RWPE1 (cell line): ENCODE measurements at regions not wholly inside any gene's neighbourhood (a gene's known extent, or its start where the extent isn't known, plus 50 kb on each side); places are given as distances from the start of the nearest gene placed in this dataset.

Experiments used
- CTCF ChIA-PET: fragments of 350-600 bp; sonication (Branson Sonifier 250); formaldehyde crosslinking; extraction: SDS; loops from one replicate; lab custom pipeline; 2021; lab: Yijun Ruan, JAX
- POLR2A ChIA-PET: fragments of 400-600 bp; formaldehyde crosslinking; extraction: SDS; loops from one replicate; lab custom pipeline; 2020; ENCODE audit warnings: antibody characterized with exemption; ENCODE audit not compliant: low non-redundant PET; lab: Yijun Ruan, JAX
- DNase-seq: peaks from one replicate; pipeline ENCODE4 v3.0.0; 2012; ENCODE audit warnings: low spot score
- H3K27ac ChIP-seq: fragments of 450-650 bp; 2 replicates; pipeline ENCODE4 v1.5.1; 2017
- CTCF ChIP-seq: fragments of 450-650 bp; conservative IDR thresholded peaks from 2 replicates; pipeline ENCODE4 v1.5.1; 2017; ENCODE audit warnings: low read depth, mild to moderate bottlenecking

DNA sequence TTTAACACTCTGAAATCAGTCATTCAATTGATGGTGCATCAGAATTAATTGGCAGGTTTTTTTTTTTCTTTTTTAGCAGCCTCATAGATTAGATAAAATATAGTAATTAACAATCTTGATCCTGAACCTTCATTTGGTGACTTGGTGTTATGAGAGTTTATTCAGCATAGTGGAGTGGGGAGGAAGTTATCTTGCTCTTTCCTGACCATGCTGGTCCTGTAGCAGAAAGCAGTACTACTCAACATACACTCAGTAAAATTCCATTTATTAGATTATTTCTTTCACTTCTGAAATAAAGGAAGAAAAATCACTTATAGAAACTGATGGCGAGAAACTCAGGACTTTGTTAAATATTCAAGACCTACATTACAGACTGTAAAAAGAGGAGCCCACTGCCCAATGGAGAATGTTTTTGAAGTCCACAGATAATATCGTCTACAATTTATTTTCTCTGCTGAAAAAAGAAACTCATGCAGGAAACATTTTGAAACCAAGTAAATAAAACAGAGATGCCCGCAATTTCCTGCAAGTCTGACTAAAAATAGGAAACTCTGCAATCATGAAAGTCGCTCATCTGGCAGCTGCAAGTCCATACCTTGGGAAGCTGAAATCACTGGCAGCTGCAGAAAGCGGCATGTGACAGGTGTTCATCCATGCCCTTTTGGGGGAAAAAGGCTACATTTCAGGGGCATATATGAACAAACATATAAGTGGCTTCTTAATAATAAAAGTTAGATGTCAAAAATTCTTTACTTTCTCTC is 233.2 kb upstream of the RFX3 start:
- CTCF ChIA-PET: interaction anchor here (0.6 kb wide), 1 partner anchor 14 kb away, joined by 3 read pairs; no protein-coding TSS in a partner anchor
- TF ChIP-seq CTCF: no peak
- POLR2A ChIA-PET: no interaction called here
- H3K27ac ChIP-seq: no peak overlapping the region
- no peak for DNase-seq

DNA sequence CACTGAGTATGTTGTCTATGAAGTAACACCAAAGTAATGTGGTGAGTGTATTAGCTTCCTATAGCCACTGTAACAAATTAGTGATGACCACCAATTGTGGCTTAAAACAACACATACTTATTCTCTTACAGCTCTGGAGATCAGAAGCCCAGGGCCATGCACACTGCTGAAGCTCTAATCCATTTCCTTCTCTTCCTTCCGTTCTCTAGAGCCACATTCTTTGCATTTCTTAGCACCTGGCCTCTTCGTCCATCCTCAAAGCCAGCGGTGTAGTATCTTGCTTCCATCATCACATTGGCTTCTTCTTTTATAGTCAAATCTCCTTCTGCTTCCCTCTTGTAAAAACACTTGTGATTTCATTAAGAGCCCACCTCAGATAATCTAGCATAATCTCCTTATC is 230.3 kb upstream of the RFX3 start:
- ChIA-PET POLR2A (no interaction called here), CTCF (no interaction called here)
- DNase-seq: no peak
- no peak overlapping the region for H3K27ac ChIP-seq
- no peak for TF ChIP-seq CTCF

DNA sequence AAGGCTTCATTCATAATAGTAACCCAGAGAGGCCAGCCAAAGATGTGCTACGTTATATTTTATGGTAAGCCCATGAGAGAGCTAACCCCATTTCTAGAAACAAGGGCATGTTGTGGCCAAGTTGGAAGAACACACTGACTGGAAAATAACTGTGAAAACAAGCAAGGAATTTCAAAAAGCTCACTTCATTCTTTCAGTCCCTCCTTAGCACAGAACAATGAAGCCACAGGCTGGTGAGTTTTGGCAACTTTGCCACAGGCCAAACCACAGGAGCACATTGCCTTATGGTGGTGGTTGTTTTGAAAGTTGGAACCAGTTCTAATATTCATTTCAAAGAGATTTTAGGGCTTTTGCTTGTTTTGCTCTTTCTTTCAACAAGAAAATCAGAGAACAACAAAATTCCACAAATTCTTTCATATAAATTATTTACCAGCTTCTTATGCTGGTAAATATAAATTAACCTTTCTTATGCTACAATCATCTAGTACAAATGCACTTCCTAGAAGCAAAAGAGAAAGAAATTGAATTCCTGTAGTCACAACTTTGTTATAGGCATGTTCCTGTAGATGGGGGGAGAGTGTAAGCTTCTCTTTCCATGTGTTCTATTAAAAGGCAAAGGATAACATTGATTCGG is 225.4 kb upstream of the RFX3 start:
- DNase-seq: no peak
- no peak overlapping the region for H3K27ac ChIP-seq
- ChIA-PET POLR2A (no interaction called here), CTCF (no interaction called here)
- no peak for TF ChIP-seq CTCF

DNA sequence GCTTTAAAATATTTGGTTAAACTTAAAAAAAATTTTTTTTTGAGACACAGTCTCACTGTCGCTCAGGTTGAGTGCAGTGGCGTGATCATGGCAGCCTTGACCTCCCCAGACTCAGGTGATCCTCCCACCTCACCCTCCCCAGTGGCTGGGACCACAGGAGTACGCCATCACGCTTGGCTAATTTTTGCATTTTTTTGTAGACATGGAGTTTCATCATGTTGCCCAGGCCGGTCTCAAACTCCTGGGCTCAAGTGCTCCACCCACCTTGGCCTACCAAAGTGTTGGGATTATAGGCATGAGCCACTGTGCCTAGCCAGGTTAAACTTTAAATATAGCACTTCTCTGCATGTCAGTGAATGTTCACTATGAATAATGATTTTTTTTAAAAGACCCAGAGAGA is 224.5 kb upstream of the RFX3 start:
- no peak for DNase-seq
- TF ChIP-seq CTCF: no peak
- CTCF ChIA-PET: no interaction called here
- H3K27ac ChIP-seq: no peak overlapping the region
- POLR2A ChIA-PET: no interaction called here

- no peak for TF ChIP-seq CTCF
- ChIA-PET CTCF (no interaction called here), POLR2A (no interaction called here)
- peak overlapping the region; percentile 87 for H3K27ac ChIP-seq
- DNase-seq: peak; percentile 84
Measured at GRCh38 chr9:3746296-3747275, 220.8 kb upstream of the RFX3 start.

DNA sequence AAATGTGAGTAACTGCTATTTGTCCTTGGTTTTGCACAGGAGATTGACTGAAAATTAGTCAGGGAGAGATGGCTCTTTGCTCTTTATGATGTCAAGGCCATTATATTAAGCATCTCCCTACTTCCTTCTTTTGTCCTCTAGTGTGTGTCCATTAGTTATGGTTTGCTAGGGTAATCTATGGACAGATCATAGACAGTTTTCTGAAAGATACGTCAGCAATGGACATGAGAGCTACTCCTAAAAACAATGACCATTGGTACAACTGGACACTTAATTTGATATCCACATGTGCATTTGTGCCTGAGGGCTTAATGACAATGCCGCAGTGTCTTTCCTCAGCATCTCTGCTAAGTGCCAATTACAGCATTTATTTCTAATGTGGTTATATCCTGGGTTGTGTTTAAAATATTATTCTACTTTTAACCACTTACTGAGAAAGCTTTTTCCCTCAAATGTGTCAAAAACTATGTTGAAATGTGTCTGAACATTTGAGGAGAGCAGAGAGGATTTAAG is 218.2 kb upstream of the RFX3 start:
- H3K27ac ChIP-seq: no peak overlapping the region
- CTCF ChIA-PET: no interaction called here
- POLR2A ChIA-PET: no interaction called here
- no peak for DNase-seq
- TF ChIP-seq CTCF: no peak
